ENCODE measurements at regions not wholly inside any gene's neighbourhood (a gene's known extent, or its start where the extent isn't known, plus 50 kb on each side); places are given as distances from the start of the nearest gene placed in this dataset.

- Mint-ChIP-seq H3K27me3 (ENCODE audit: low read depth) (peaks cover 7% of the 10 kb centered on the region), H3K4me1 (ENCODE audit: low read depth) (peaks cover 22% of the 10 kb centered on the region), H3K4me3 (ENCODE audit: unreplicated experiment) (no peak overlapping the region), H3K9me3 (ENCODE audit: low read depth) (no peaks in the 10 kb centered on the region), H3K36me3 (ENCODE audit: low read depth) (no peaks in the 10 kb centered on the region), H3K27ac (ENCODE audit: unreplicated experiment) (no peak overlapping the region)
- TF ChIP-seq CTCF (IDR thresholded peaks at IDR 0.05) = no peak
- DNase-seq (ENCODE audit: low spot score) = no peak
Measured at GRCh38 chr12:87303396-87304012, 725.7 kb downstream of the C12orf50 start.

- peaks cover 9% of the 10 kb centered on the region for H3K27me3 Mint-ChIP-seq (ENCODE audit: low read depth)
- DNase-seq (ENCODE audit: low spot score) = no peak
- TF ChIP-seq CTCF (IDR thresholded peaks at IDR 0.05) = no peak
- H3K4me1 Mint-ChIP-seq (ENCODE audit: low read depth) = peaks cover 22% of the 10 kb centered on the region
- H3K9me3 Mint-ChIP-seq (ENCODE audit: low read depth) = no peaks in the 10 kb centered on the region
- no peak overlapping the region for H3K4me3 Mint-ChIP-seq (ENCODE audit: unreplicated experiment)
- H3K27ac Mint-ChIP-seq (ENCODE audit: unreplicated experiment) = no peak overlapping the region
- no peaks in the 10 kb centered on the region for H3K36me3 Mint-ChIP-seq (ENCODE audit: low read depth)
Measured at GRCh38 chr12:87302126-87302745, 727.0 kb downstream of the C12orf50 start.

GRCh38 chr12:87290505-87290904 is 738.7 kb downstream of the C12orf50 start:
- H3K27me3 Mint-ChIP-seq (ENCODE audit: low read depth) = peaks cover 2% of the 10 kb centered on the region
- peaks cover 9% of the 10 kb centered on the region for H3K9me3 Mint-ChIP-seq (ENCODE audit: low read depth)
- H3K4me1 Mint-ChIP-seq (ENCODE audit: low read depth) = no peaks in the 10 kb centered on the region
- peaks cover 2% of the 10 kb centered on the region for H3K36me3 Mint-ChIP-seq (ENCODE audit: low read depth)
- no peak overlapping the region for H3K4me3 Mint-ChIP-seq (ENCODE audit: unreplicated experiment)
- H3K27ac Mint-ChIP-seq (ENCODE audit: unreplicated experiment) = no peak overlapping the region
- TF ChIP-seq CTCF (IDR thresholded peaks at IDR 0.05) = no peak
- no peak for DNase-seq (ENCODE audit: low spot score)

- TF ChIP-seq CTCF (IDR thresholded peaks at IDR 0.05) = no peak
- no peaks in the 10 kb centered on the region for H3K36me3 Mint-ChIP-seq (ENCODE audit: low read depth)
- H3K27ac Mint-ChIP-seq (ENCODE audit: unreplicated experiment) = no peak overlapping the region
- DNase-seq (ENCODE audit: low spot score) = no peak
- no peaks in the 10 kb centered on the region for H3K27me3 Mint-ChIP-seq (ENCODE audit: low read depth)
- H3K4me3 Mint-ChIP-seq (ENCODE audit: unreplicated experiment) = no peak overlapping the region
- peaks cover 2% of the 10 kb centered on the region for H3K9me3 Mint-ChIP-seq (ENCODE audit: low read depth)
- no peaks in the 10 kb centered on the region for H3K4me1 Mint-ChIP-seq (ENCODE audit: low read depth)
Measured at GRCh38 chr12:87283886-87284285, 745.3 kb downstream of the C12orf50 start.

GRCh38 chr12:87283111-87283510 is 746.1 kb downstream of the C12orf50 start:
- Mint-ChIP-seq H3K36me3 (ENCODE audit: low read depth) (no peaks in the 10 kb centered on the region), H3K4me1 (ENCODE audit: low read depth) (no peaks in the 10 kb centered on the region), H3K9me3 (ENCODE audit: low read depth) (peaks cover 2% of the 10 kb centered on the region), H3K27me3 (ENCODE audit: low read depth) (no peaks in the 10 kb centered on the region), H3K4me3 (ENCODE audit: unreplicated experiment) (no peak overlapping the region), H3K27ac (ENCODE audit: unreplicated experiment) (no peak overlapping the region)
- no peak for DNase-seq (ENCODE audit: low spot score)
- TF ChIP-seq CTCF (IDR thresholded peaks at IDR 0.05) = no peak
